HEK293T (cell line): ENCODE measurements at regions not wholly inside any gene's neighbourhood (a gene's known extent, or its start where the extent isn't known, plus 50 kb on each side); places are given as distances from the start of the nearest gene placed in this dataset.

Experiments used
- ARNT ChIP-seq: fragments of 450-650 bp; IDR thresholded peaks from 2 replicates; pipeline ENCODE4 v1.6.1; 2017; ENCODE audit warnings: mild to moderate bottlenecking
- BHLHE40 ChIP-seq: fragments of 450-650 bp; IDR thresholded peaks from 2 replicates; pipeline ENCODE4 v1.6.1; 2016; ENCODE audit warnings: mild to moderate bottlenecking, moderate library complexity, borderline replicate concordance
- CTBP1 ChIP-seq: fragments of 450-650 bp; IDR thresholded peaks from 2 replicates; pipeline ENCODE4 v1.6.1; 2016; ENCODE audit warnings: borderline replicate concordance
- ELF4 ChIP-seq: fragments of 450-650 bp; IDR thresholded peaks from 2 replicates; pipeline ENCODE4 v1.6.1; 2017; ENCODE audit warnings: antibody characterized with exemption
- HDGF ChIP-seq: fragments of 450-650 bp; IDR thresholded peaks from 2 replicates; pipeline ENCODE4 v1.6.1; 2017; ENCODE audit warnings: antibody characterized with exemption, borderline replicate concordance
- L3MBTL2 ChIP-seq: fragments of 450-650 bp; conservative IDR thresholded peaks from 2 replicates; pipeline ENCODE4 v1.6.1; 2016; ENCODE audit warnings: mild to moderate bottlenecking
- LEF1 ChIP-seq: fragments of 450-650 bp; IDR thresholded peaks from 2 replicates; pipeline ENCODE4 v1.6.1; 2017; ENCODE audit warnings: mild to moderate bottlenecking, borderline replicate concordance
- NFRKB ChIP-seq: fragments of 450-650 bp; IDR thresholded peaks from 2 replicates; pipeline ENCODE4 v1.6.1; 2016; ENCODE audit warnings: mild to moderate bottlenecking, moderate library complexity
- SP1 ChIP-seq: fragments of 450-650 bp; IDR thresholded peaks from 2 replicates; pipeline ENCODE4 v1.6.1; 2017
- ZNF384 ChIP-seq: fragments of 450-650 bp; IDR thresholded peaks from 2 replicates; pipeline ENCODE4 v1.6.1; 2016

GRCh38 chr6:76217606-76218005, 145.1 kb upstream of the IMPG1 start:
- TF ChIP-seq HDGF = no peak
- TF ChIP-seq ZNF384 = no peak
- no peak for TF ChIP-seq BHLHE40
- no peak for TF ChIP-seq SP1
- no peak for TF ChIP-seq L3MBTL2
- no peak for TF ChIP-seq ARNT
- TF ChIP-seq CTBP1 = no peak
- no peak for TF ChIP-seq NFRKB
- no peak for TF ChIP-seq LEF1
- no peak for TF ChIP-seq ELF4
